ENCODE measurements at regions not wholly inside any gene's neighbourhood (a gene's known extent, or its start where the extent isn't known, plus 50 kb on each side); places are given as distances from the start of the nearest gene placed in this dataset.

DNA sequence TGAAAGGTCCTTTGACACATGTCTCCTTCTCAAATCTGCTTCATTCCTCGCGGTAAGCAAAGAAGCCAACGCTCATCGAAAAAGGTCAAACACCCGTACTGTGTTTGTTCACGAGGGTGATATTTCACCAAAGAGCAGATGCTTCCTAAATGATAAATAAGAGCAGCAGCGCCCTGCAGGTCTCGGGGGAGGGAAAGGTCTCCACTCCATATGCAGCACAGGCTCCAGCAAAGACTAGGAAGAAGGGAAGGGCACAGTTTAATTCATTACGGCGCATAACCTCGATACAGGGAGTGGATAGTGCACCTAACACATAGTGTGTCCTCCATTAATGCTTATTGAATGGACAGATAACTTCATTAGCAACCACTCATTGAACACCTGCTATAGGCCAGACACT, 593.3 kb downstream of the CDK5RAP2 start:
- TF ChIP-seq, protein P1, sequence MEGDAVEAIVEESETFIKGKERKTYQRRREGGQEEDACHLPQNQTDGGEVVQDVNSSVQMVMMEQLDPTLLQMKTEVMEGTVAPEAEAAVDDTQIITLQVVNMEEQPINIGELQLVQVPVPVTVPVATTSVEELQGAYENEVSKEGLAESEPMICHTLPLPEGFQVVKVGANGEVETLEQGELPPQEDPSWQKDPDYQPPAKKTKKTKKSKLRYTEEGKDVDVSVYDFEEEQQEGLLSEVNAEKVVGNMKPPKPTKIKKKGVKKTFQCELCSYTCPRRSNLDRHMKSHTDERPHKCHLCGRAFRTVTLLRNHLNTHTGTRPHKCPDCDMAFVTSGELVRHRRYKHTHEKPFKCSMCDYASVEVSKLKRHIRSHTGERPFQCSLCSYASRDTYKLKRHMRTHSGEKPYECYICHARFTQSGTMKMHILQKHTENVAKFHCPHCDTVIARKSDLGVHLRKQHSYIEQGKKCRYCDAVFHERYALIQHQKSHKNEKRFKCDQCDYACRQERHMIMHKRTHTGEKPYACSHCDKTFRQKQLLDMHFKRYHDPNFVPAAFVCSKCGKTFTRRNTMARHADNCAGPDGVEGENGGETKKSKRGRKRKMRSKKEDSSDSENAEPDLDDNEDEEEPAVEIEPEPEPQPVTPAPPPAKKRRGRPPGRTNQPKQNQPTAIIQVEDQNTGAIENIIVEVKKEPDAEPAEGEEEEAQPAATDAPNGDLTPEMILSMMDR (IDR thresholded peaks at IDR 0.05; ENCODE audit: low read depth, low read length, missing control alignments), result no peak
- no peak for DNase-seq (ENCODE audit: low read depth)
- no peak overlapping the region for H3K4me3 ChIP-seq (ENCODE audit: low read depth, low read length)

DNA sequence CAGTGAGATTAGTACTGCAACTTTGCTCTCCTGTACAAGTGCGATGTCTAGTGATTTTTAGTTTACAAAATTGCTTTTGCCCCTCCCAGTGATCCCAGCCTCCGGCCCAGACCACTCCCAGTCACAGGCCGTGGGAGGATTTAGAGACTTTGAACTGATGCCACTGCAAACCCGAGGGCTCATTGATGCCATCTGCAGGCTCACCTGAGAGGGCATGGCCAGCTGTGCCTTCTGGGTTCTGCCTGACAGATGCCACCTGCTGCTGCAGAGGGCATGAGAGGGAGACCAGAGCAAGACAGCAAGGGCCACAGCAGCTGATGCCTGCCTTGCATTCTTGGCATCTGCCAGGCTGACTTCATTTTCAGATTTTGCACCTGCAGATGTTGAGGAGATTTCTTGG, 593.8 kb downstream of the CDK5RAP2 start:
- DNase-seq (ENCODE audit: low read depth), result no peak
- no peak overlapping the region for H3K4me3 ChIP-seq (ENCODE audit: low read depth, low read length)
- TF ChIP-seq, protein P1 (IDR thresholded peaks at IDR 0.05; ENCODE audit: low read depth, low read length, missing control alignments), result no peak

DNA sequence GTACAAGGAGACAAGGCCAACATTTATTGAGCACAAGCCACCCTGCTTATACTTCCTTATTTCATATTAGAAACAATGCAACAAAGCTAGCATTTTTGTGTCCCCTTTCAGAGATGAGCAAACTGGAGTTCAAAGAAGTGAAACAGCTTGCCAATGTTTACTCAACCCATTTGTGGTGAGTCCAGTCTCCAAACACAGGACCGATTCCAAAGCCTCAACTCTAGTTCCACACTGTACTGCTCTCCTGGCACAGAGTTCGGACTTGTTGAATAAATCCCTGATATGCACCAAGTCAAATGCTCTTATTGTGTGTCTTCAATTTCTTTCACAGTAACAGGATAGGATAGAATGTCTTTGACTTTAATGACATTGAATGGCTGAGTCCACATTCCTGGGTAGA, 604.8 kb upstream of the BRINP1 start:
- DNase-seq (ENCODE audit: low read depth), result no peak
- TF ChIP-seq, protein P1 (IDR thresholded peaks at IDR 0.05; ENCODE audit: low read depth, low read length, missing control alignments), result no peak
- no peak overlapping the region for H3K4me3 ChIP-seq (ENCODE audit: low read depth, low read length)

DNA sequence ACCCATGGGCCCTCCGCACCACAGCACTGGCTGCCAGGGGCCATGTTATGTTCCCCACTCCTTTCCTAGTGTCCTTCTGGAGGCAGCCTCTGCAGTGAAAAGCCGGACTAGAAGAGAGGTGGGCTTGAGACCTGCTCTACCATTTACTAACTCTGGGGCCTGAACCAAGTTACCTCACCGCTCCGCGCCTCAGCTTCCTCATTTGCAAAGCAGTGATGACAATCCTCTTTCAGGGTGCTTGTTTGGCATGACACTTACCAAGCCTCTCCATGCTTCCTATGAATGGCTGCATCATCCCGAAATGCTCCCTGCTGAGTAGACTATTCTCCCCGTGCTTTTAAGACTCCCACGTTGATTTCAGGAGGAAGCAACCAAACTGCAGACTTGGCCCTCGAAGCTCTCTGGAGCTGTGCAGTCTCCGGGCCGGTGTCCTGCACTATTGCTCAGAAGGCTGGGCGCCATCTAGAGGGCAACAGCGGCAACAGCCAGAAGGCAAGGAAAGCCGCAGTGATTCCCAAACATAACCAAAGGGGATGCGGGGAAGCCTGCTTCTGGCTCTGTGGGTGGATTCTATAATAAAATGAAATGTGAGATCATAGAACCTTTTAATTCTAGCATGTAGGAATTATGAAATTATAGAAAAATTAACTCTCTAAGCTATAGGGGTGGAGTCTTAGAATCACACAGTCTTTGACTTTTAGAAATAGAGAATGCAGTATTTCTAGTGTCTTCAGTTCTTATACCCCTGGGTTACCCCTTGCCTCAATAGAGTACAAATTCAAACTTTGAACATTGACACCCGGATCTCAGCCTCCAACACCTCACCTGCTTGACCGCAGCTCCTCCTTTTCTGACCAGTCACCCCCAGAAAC, 599.8 kb upstream of the BRINP1 start:
- peak; percentile 7 for DNase-seq (ENCODE audit: low read depth)
- no peak overlapping the region for H3K4me3 ChIP-seq (ENCODE audit: low read depth, low read length)
- TF ChIP-seq, protein P1 (IDR thresholded peaks at IDR 0.05; ENCODE audit: low read depth, low read length, missing control alignments), result peak; percentile 89

- no peak for DNase-seq (ENCODE audit: low read depth)
- TF ChIP-seq, protein P1 (IDR thresholded peaks at IDR 0.05; ENCODE audit: low read depth, low read length, missing control alignments), result no peak
- H3K4me3 ChIP-seq (ENCODE audit: low read depth, low read length), result no peak overlapping the region
Measured at GRCh38 chr9:119967867-119968535, 598.8 kb upstream of the BRINP1 start.

DNA sequence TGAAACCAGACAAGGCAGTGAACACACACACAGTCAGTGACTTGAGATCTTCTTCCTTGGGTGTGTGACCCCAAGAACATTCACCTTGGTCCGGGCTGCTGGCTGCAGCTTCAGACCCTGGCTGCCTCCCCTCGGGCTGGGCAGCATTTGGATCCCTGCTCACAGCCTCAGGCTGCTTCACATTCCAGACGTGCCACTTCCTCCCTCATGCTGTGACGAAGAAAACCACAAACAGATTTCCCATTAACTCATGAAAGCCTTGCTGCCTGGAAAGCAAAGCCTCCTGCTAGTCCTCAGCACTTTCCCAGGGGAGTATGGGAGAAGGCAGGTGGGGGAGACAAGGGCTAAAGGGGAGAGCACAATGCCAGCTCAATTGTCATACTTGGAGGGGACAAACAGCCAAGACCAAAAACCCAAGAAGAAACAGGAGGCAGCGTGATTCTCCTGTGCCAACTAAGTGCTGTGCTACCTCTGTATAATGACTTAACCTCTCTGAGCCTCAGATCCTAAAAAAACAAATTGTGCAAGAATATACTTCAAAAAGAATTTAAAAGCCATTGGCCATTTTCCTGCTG, 594.6 kb upstream of the BRINP1 start:
- no peak for DNase-seq (ENCODE audit: low read depth)
- TF ChIP-seq, protein P1 (IDR thresholded peaks at IDR 0.05; ENCODE audit: low read depth, low read length, missing control alignments), result no peak
- no peak overlapping the region for H3K4me3 ChIP-seq (ENCODE audit: low read depth, low read length)
